IPS DF 4.7 (cell line): ENCODE measurements at regions not wholly inside any gene's neighbourhood (a gene's known extent, or its start where the extent isn't known, plus 50 kb on each side); places are given as distances from the start of the nearest gene placed in this dataset.
"Not testable (repeated sequence)": the region's sequence is repeated elsewhere in the genome, so short reads cannot be mapped to it uniquely, and the experiment has no call there.

Experiments used
- DNase-seq: peaks from one replicate; pipeline ENCODE4 v3.0.0-alpha.2; 2013; ENCODE audit warnings: low spot score; ENCODE audit errors: extremely low read depth

DNA sequence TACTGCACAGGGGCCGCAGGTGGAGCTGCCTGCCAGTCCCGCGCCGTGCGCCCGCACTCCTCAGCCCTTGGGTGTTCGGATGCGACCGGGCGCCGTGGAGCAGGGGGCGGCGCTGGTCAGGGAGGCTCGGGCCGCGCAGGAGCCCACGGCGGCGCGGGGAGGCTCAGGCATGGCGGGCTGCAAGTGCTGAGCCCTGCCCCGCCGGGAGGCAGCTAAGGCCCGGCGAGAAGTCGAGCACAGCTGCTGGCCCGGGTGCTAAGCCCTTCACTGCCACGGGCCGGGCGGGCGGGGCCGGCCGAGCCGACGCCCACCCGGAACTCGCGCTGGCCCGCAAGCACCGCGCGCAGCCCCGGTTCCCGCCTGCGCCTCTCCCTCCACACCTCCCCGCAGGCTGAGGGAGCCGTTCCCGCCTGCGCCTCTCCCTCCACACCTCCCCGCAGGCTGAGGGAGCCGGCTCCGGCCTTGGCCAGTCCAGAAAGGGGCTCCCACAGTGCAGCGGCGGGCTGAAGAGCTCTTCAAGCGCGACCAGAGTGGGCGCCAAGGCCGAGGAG, 653.7 kb downstream of the NR2F2 start:
- not testable (repeated sequence) for DNase-seq

DNA sequence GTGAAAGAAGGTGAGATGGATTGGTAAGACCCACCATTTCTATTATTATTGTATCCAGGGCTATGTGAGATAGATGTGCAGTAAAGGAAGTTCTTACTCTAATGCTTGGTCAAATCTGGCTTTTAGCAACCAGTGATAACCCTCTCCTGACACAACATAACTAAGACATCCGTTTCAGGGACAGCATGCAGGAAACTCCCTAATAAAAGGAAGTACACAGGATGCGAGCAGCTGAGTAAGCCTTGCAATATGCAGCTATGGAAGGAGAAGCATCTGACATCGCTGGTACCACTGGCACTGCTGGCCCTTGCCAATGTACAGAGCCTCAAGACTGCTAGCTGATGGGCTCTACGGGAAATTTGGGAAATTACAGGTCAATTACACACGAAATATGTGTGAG, 662.3 kb downstream of the NR2F2 start:
- DNase-seq = no peak

DNA sequence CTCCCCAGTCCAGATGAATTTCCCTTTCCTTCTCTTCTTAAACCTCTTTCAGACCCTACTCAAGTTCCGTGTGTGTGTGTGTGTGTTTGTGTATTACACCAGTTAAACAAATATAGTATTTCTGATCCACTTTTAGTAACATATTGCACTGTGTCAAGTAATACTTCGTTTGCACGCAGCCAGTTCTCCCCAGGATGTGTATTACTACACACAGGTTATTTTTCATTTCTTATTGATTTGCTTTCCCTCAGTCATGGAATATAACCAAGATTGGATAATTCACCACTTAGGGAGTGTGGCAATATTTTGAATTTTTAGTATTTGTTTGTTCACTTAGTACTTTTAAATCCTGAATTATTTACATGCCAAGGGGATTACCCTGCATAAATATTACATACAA, 667.0 kb downstream of the NR2F2 start:
- no peak for DNase-seq

DNA sequence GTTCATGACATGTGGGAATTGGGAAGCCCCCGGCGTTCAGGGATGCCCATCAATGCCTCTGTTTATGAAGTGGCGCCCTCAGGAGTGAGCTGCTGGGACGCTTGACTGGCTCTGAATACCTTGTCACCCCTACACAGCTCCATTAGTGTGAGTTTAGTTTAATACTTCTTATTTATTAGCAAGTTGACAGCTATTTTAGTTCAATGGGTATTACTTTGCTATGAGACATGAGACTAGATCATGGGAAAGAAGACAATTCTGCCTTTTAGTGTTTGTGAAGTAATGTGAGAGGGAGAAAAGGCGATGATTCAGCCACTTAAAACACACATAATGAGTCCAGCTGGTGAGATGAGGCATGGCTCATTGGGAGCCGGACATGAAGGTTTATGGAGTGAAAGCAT, 678.5 kb downstream of the NR2F2 start:
- no peak for DNase-seq

DNA sequence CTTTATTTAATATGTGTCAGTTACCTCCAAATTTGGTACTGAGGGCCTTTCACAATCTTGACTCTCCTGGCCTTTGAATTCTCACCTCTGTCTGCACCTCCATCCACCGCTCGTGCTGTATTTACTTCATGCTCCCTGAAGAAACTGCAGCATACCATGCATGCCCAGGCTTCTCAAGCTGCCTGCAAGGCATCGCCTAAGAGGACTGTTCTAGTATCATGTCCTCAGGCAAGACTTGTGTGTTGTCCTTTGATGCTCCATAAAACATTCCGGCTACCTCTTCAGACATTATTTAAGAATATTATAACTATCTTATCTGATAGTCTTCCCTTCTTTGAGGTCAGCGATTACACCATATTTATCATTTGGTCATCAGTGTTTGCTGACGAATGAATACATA, 682.5 kb downstream of the NR2F2 start:
- no peak for DNase-seq

DNA sequence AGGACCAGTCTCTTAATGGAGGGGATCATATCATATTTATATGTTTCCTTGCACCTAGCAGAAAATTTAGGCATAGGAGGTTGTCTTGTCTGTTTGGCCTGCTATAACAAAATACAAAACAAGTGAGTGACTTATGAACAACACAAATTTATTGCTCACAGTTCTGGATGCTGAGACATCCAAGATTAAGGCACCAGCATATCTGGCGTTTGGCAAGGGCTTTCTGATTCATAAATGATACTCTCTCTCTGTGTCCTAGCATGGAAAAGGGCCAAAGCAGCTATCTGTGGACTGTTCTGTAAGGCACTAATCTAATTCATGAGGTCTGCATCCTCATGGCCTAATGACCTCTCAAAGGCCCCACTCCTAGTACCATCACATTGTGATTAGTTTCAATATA, 683.0 kb downstream of the NR2F2 start:
- no peak for DNase-seq

DNA sequence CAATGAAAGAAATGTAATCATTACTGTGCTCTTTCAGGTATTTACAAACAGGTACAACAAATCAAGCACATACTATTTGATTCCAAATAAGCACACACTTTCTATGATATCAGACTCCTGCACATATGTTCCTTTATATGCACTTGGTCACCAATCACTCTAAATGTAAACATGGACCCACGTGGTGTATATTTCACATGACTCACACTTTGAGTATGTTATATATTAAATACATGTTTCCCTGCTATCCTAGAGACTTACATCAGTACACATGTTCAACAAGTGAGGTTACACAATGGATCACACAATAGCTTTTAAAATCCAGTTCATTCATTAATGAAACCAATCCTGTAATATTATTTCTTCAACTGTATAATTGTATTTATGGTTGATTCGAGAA, 683.5 kb downstream of the NR2F2 start:
- no peak for DNase-seq

DNA sequence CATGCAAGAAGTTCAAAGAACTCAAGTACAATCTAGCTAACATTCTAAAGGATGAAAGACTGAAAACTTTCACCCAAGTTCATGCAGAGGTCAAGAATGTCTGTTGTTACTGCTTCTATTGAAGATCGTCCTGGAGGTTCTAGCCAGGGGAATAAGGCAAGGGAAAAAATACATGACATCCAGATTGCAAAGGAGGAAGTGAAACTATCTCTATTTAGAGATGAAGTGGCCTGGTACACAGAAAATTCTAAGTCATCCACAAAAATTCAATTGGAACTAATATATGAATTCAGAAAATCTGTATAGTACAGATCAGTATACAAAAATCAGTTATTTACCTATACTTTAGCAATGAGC, 693.0 kb downstream of the NR2F2 start:
- DNase-seq = no peak

DNA sequence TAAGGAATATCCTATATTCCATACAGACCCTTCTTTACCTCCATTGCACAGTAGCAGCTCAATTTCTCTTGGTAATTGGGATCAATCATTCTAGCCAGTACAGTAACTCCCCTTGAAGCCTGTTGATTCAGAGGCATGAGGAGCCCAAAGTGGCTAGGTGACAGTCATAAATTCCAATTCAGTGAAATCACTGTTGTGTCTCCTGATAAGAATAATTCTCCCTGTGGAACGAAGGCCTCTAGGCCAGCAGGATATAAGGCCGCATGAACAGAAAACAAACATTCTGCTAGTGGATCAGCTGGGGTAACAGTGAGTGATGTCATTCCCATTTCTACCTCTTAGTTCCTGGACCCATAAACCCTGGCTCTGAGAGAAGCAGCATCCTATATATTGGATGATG, 696.3 kb downstream of the NR2F2 start:
- no peak for DNase-seq

DNA sequence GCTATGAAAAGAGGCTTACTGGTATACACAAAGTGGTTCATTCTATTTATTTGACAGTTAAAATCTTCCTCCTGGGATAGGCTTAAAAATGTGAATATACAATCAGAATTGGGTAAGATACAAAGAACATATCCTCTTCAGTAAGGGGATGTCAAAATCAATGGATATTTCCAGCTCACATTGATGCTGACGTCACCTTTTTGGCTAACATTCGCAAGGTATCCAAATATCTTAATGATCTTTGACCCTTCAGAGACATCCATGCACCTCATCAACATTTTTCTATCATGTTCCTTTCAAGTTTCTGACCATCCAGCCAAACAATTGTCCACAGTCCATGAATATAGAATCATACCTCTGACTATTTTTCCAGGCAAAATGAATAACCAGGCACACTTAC, 697.3 kb downstream of the NR2F2 start:
- no peak for DNase-seq

DNA sequence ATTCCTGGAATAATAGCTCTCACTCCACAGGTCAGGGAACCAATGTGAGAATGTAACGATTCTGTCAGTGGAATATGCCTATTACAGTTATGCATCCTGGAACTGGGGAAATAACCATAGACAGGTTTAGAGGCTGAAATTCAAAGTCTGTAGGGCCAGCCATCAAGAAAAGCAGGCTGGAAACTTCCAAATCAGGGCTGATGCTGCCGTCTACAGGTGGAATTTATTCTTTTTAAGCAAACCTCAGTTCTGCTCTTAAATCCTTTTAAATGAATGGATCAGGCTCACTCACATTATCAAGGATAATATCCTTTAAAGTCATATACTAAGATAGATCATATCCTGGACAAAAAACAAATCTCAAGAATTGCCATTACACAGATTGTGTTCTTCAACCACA, 699.8 kb downstream of the NR2F2 start:
- DNase-seq = no peak

DNA sequence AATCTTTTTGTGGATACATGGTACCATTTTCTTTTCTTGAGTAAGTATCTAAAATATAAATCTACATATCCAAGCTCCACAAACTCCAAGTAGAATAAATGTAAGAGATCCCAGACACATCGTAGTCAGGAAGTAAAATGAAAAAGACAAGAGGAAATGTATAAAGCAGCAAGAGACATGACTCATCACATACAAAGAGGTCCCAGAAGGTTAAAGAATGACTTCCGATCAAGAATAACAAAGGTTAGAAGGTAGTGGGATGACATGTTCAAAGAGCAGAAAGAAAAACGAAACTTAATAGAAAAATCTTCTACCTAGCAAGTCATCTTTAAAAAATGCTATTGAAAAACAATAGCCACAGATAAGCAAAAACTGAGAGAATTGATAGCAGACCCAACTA, 705.8 kb downstream of the NR2F2 start:
- no peak for DNase-seq

DNA sequence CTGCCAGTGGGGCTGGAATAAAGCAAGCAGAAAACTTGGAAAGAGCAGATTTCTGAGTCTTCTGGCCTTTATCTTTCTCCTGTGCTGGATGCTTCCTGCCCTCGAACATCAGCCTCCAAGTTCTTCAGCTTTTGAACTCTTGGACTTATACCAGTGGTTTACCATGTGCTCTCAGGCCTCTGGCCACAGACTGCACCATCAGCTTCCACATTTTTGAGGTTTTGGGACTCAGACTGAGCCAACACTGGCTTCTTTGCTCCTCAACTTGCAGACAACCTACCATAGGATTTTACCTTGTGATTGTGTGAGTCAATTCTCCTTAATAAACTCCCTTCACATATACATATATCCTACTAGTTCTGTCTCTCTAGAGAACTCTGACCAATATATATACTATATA, 706.6 kb downstream of the NR2F2 start:
- no peak for DNase-seq

DNA sequence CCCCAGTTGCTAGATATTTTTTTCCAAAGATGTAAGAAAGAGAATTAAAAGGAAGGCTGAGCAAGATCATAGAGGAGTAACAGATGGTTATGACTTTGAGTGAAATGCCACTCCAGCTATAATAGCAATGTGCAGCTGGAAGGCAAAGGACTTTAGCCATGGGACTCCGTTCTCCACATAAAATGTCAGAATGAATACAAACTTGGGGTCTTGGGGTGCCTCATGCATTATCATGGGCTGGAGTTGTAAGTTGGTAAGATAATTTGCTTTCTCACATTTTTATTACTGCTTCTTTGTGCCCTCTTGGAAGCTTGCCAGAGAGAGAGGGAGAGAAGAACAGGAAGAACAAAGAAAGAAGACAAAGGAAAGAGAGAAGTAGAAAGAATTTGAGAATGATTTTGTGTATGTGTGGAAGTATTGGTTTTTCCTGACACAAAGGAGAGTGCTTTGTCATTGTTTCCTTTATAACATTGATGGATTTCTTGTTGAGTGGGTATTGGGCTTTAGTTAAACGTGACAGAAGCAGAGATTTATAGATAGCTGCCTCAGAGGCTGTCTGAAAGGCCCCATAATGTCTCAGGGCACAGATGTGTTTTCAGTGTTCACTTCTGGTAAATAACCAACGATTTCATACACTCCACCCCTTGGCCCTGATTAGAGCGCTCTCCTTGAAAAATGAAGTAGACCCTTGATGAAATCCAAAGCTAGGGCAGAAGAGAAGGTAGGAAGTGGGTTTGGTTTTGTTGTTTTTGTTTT, 715.3 kb downstream of the NR2F2 start:
- no peak for DNase-seq

DNA sequence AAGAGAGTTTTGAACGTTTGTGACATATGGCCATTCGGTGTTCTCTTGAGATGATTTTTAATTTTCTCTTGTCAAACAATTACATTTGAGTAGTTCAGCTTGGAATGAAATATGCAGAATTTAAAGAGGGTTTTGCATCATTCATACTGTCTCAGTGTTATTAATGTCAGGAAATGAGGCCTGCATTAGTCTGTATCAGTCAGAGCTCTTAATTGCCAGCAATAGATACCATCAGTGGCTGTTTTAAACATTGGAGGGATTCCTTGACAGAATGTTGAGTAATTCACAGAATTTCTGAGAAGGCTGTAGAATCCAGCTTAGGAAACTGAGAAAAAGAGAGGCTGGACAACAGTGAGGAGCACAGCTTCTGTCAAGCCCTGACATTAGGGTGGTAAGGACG, 722.0 kb downstream of the NR2F2 start:
- no peak for DNase-seq

DNA sequence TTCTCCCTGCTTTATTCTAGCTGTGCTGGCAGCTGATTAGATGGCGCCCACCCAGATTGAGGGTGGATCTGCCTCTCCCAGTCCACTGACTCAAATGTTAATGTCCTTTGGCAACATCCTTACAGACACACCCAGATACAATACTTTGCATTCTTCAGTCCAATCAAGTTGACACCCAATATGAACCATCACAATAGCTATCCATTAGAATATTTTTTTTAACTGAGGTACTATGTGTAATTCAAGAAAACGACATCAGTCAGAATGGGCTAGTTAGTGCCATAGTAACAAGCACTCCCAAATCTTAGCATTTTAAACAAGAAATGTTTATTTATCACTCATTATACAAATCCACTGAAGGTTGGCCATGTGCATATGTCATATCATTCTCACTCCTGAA, 723.1 kb downstream of the NR2F2 start:
- DNase-seq = no peak

DNA sequence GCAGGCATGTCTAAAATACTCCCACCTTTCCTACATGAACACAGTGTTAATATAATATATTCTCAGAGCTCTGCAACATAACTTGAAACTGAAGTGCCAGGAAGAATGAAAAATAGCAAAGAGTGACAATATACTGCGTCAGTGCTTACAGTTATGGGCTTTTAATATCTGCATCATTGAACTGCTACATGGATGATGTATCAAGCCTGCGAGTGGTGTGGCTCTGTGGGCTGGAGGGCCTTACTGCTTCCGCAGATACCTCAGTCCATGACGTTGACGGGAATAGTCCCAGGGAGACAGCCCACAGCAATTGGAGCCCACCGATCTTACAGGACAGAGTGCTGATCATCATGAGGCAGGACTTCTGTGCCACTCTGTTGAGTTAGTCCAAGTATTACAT, 727.0 kb downstream of the NR2F2 start:
- no peak for DNase-seq

DNA sequence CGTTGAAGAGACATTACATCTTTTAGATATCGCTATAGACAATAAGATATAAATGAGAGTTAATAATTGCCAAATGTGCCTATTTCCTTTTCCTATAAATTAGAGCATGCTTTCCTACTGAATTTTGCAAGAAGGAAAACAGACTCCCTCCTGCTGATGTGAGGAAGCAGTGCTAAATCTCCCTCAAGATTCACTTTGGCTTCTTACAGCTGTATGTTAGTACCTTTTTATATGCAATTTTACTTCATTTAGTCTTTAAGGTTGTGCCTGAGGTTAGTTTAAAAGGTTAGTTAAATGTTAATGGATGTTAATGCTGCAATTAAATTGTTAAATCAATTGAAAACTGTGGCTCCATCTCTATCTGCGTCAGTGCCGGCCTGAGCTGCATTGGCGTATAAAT, 728.8 kb downstream of the NR2F2 start:
- DNase-seq = no peak

DNA sequence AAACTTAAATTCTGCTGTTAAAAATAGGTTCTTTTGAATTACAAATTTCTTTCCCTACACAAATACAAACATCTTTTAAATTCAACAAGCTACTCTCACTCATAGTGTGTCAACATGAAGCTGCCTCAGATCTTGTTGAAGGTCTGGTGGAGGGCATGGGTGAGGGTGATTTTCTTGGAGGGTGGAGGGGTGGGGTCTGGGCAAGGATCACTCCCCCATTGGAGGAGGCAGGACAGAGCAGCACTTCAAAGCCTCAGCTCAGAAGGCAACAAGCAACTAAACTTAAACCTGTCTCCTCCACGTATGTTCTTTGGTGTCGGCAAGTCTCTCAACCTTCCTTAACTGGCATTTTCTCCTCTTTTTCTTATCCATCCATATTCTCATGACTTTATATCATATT, 730.9 kb downstream of the NR2F2 start:
- DNase-seq = no peak

DNA sequence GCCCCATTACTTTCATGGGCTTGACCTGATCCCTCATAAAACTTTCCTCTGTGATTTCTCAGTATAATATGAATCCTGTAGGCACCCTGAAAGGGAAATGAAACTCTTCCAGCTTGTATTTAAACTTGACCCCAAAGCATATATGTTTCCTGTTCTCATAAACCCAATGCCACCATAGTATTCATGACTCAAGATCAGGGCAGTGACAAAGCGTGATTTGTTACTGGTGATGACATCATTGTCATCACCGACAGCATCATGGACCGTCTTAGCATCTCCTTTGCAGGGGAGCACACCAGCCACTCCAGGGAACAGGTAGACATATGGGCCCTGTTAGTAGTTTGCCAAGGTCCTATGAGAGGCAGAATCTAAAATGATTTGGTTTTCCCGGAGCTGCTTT, 741.2 kb downstream of the NR2F2 start:
- DNase-seq = no peak

DNA sequence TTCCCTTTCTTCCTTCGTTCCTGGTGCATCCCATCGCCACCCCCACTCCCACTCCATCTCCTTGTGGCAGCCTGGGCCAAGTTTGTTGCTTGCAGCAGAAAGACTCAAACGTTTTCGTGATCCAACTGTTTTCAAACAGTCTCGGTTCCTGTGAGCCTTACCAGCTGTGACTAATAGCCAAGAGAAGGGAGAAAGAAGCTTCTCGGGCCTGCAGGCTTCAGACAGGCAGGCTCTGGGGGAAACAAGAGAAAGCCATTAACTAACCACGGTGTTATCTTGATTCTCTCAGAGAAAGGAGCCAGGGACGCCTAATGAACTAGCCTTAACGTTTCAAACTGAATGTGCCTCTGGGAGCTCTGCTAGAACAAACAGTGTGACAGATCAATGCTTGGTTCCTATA, 742.0 kb downstream of the NR2F2 start:
- DNase-seq = no peak

DNA sequence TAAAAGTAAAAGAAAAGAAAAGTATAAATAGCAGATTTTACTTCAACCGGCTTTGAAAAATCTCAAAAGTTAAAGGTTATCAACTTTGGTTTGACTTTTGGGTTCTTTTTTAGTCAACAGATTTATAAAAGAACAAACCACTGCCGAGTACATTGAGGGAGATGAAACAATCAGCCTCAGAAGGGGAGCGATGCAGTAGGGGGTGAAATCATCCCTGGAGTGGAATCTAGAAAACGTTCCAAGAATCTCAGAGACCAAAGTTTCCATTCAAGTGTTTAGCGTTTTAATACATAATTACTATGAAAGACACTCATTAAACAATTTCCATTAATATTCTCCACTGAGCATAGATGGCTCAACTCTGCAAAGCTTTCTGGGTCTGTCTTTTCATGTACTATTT, 745.5 kb downstream of the NR2F2 start:
- no peak for DNase-seq

DNA sequence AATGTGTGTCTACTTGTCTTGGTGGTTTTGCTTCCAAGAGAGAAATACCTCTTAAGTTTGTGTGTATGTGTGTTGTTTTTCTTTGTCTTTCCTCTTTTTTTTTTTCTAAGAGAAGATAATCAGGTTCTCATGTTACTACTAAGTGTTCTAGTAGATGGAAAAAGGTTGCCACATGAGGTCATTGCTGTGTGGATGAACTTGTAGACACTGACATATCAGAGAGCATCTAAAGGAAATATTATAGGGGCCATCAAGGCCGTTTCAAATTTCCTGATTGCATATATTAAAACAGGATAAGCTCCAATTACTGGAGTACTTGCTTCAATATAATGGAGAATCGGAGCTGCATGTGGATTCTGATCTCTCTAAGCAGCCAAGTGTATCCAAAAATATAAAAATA, 747.5 kb downstream of the NR2F2 start:
- DNase-seq = no peak

DNA sequence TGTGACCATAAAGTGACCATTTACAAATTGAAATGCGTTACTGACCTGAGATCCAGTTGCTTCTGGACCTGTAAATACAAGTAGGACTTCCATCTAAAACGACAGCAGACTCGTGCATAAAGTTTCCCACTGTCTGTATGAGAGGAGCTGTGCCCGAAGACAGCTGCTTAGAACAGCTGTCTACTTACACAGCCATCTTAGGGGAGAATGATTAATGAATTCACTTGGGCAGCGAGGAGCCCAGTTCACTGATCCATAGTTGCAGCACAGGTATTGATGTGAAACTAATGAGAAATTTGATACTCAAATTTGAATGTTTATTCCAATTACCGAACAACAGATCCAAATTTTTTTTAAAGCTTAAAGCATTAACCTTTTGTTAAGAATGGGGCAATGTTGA, 748.1 kb downstream of the NR2F2 start:
- no peak for DNase-seq
